ENCODE measurements at regions not wholly inside any gene's neighbourhood (a gene's known extent, or its start where the extent isn't known, plus 50 kb on each side); places are given as distances from the start of the nearest gene placed in this dataset.

GRCh38 chr6:62889240-62889639 lies 322.0 kb upstream of the FKBP1C start:
- Mint-ChIP-seq H3K27ac (no peak overlapping the region), H3K4me1 (no peaks in the 10 kb centered on the region), H3K27me3 (no peaks in the 10 kb centered on the region), H3K4me3 (no peak overlapping the region), H3K9me3 (peaks cover 0 to 21% of the 10 kb centered on the region in 2 donors)
- no peak for DNase-seq
- ATAC-seq, result no peak

- H3K9me3 Mint-ChIP-seq, result peaks cover 0 to 21% of the 10 kb centered on the region in 2 donors
- DNase-seq, result no peak
These were observed 320.1 kb upstream of the FKBP1C start for GRCh38 chr6:62891065-62891647.

GRCh38 chr6:62894114-62894513 lies 317.2 kb upstream of the FKBP1C start:
- DNase-seq (no peak), ATAC-seq (no peak)
- Mint-ChIP-seq H3K9me3 (peaks cover 0 to 15% of the 10 kb centered on the region in 2 donors), H3K27me3 (no peaks in the 10 kb centered on the region), H3K4me3 (no peak overlapping the region), H3K27ac (peak overlapping the region in 1 of 2 donors; percentile 85), H3K4me1 (no peaks in the 10 kb centered on the region)

More at GRCh38 chr6:62891065-62891647, 320.1 kb upstream of the FKBP1C start:
- no peaks in the 10 kb centered on the region for H3K27me3 Mint-ChIP-seq
- no peak overlapping the region for H3K4me3 Mint-ChIP-seq
- ATAC-seq, result no peak
- H3K27ac Mint-ChIP-seq, result no peak overlapping the region
- no peaks in the 10 kb centered on the region for H3K4me1 Mint-ChIP-seq

GRCh38 chr6:62903266-62903665 lies 308.0 kb upstream of the FKBP1C start:
- H3K27me3 Mint-ChIP-seq, result no peaks in the 10 kb centered on the region
- no peak for ATAC-seq
- peaks cover 10 to 11% of the 10 kb centered on the region in 2 donors for H3K9me3 Mint-ChIP-seq
- H3K27ac Mint-ChIP-seq, result no peak overlapping the region
- no peaks in the 10 kb centered on the region for H3K4me1 Mint-ChIP-seq
- H3K4me3 Mint-ChIP-seq, result no peak overlapping the region
- DNase-seq, result no peak

GRCh38 chr6:62904687-62905086 lies 306.6 kb upstream of the FKBP1C start:
- no peak for DNase-seq
- peaks cover 11 to 16% of the 10 kb centered on the region in 2 donors for H3K9me3 Mint-ChIP-seq
- no peaks in the 10 kb centered on the region for H3K4me1 Mint-ChIP-seq
- no peaks in the 10 kb centered on the region for H3K27me3 Mint-ChIP-seq
- no peak for ATAC-seq
- H3K4me3 Mint-ChIP-seq, result no peak overlapping the region
- H3K27ac Mint-ChIP-seq, result no peak overlapping the region

GRCh38 chr6:62914530-62914929 lies 296.7 kb upstream of the FKBP1C start:
- Mint-ChIP-seq H3K4me1 (no peaks in the 10 kb centered on the region), H3K27me3 (no peaks in the 10 kb centered on the region), H3K27ac (no peak overlapping the region), H3K4me3 (no peak overlapping the region), H3K9me3 (peaks cover 0 to 9% of the 10 kb centered on the region in 2 donors)
- DNase-seq (no peak), ATAC-seq (no peak)

- H3K9me3 Mint-ChIP-seq, result peaks cover 10 to 18% of the 10 kb centered on the region in 2 donors
- DNase-seq (no peak), ATAC-seq (no peak)
- no peaks in the 10 kb centered on the region for H3K27me3 Mint-ChIP-seq
- no peaks in the 10 kb centered on the region for H3K4me1 Mint-ChIP-seq
- H3K27ac Mint-ChIP-seq, result no peak overlapping the region
- H3K4me3 Mint-ChIP-seq, result no peak overlapping the region
These were observed 287.5 kb upstream of the FKBP1C start for GRCh38 chr6:62923728-62924127.

GRCh38 chr6:62940848-62941247 lies 270.4 kb upstream of the FKBP1C start:
- Mint-ChIP-seq H3K4me3 (no peak overlapping the region), H3K9me3 (peaks cover under 1 to 16% of the 10 kb centered on the region in 2 donors), H3K27ac (no peak overlapping the region), H3K27me3 (no peaks in the 10 kb centered on the region), H3K4me1 (no peaks in the 10 kb centered on the region)
- ATAC-seq, result no peak
- DNase-seq, result no peak

GRCh38 chr6:62942000-62942399 lies 269.3 kb upstream of the FKBP1C start:
- ATAC-seq, result no peak
- Mint-ChIP-seq H3K27ac (no peak overlapping the region), H3K9me3 (peaks cover 0 to 15% of the 10 kb centered on the region in 2 donors), H3K4me1 (no peaks in the 10 kb centered on the region), H3K4me3 (no peak overlapping the region), H3K27me3 (no peaks in the 10 kb centered on the region)
- no peak for DNase-seq

GRCh38 chr6:62968834-62969233 lies 242.4 kb upstream of the FKBP1C start:
- H3K4me1 Mint-ChIP-seq, result no peaks in the 10 kb centered on the region
- H3K27ac Mint-ChIP-seq, result no peak overlapping the region
- no peaks in the 10 kb centered on the region for H3K9me3 Mint-ChIP-seq
- no peak for ATAC-seq
- DNase-seq, result no peak
- H3K27me3 Mint-ChIP-seq, result no peaks in the 10 kb centered on the region
- H3K4me3 Mint-ChIP-seq, result no peak overlapping the region

GRCh38 chr6:62971976-62972658 lies 239.2 kb upstream of the FKBP1C start:
- H3K27me3 Mint-ChIP-seq, result no peaks in the 10 kb centered on the region
- no peak overlapping the region for H3K27ac Mint-ChIP-seq
- DNase-seq (no peak), ATAC-seq (no peak)
- peaks cover 0 to 5% of the 10 kb centered on the region in 2 donors for H3K9me3 Mint-ChIP-seq
- H3K4me1 Mint-ChIP-seq, result no peaks in the 10 kb centered on the region
- H3K4me3 Mint-ChIP-seq, result no peak overlapping the region

- DNase-seq, result no peak
- Mint-ChIP-seq H3K4me3 (no peak overlapping the region), H3K27me3 (no peaks in the 10 kb centered on the region), H3K27ac (no peak overlapping the region), H3K9me3 (peaks cover 0 to 5% of the 10 kb centered on the region in 2 donors), H3K4me1 (no peaks in the 10 kb centered on the region)
- ATAC-seq, result no peak
These were observed 236.8 kb upstream of the FKBP1C start for GRCh38 chr6:62974452-62974851.

- ATAC-seq, result no peak
- Mint-ChIP-seq H3K27me3 (no peaks in the 10 kb centered on the region), H3K27ac (no peak overlapping the region), H3K4me1 (no peaks in the 10 kb centered on the region), H3K4me3 (no peak overlapping the region), H3K9me3 (peaks cover 0 to 5% of the 10 kb centered on the region in 2 donors)
- DNase-seq, result no peak
These were observed 234.7 kb upstream of the FKBP1C start for GRCh38 chr6:62976566-62976965.

- Mint-ChIP-seq H3K4me3 (no peak overlapping the region), H3K9me3 (peaks cover 0 to 5% of the 10 kb centered on the region in 2 donors), H3K4me1 (no peaks in the 10 kb centered on the region), H3K27ac (no peak overlapping the region), H3K27me3 (no peaks in the 10 kb centered on the region)
- no peak for DNase-seq
- ATAC-seq, result no peak
These were observed 232.3 kb upstream of the FKBP1C start for GRCh38 chr6:62978920-62979319.

- H3K27me3 Mint-ChIP-seq, result no peaks in the 10 kb centered on the region
- peaks cover 0 to 5% of the 10 kb centered on the region in 2 donors for H3K9me3 Mint-ChIP-seq
- H3K4me1 Mint-ChIP-seq, result no peaks in the 10 kb centered on the region
- no peak overlapping the region for H3K4me3 Mint-ChIP-seq
- DNase-seq (no peak), ATAC-seq (no peak)
- H3K27ac Mint-ChIP-seq, result no peak overlapping the region
These were observed 231.2 kb upstream of the FKBP1C start for GRCh38 chr6:62980093-62980492.

- H3K9me3 Mint-ChIP-seq, result peaks cover 0 to 5% of the 10 kb centered on the region in 2 donors
- ATAC-seq (no peak), DNase-seq (no peak)
- no peak overlapping the region for H3K27ac Mint-ChIP-seq
- no peaks in the 10 kb centered on the region for H3K27me3 Mint-ChIP-seq
- no peaks in the 10 kb centered on the region for H3K4me1 Mint-ChIP-seq
- H3K4me3 Mint-ChIP-seq, result no peak overlapping the region
These were observed 230.5 kb upstream of the FKBP1C start for GRCh38 chr6:62980724-62981123.

Measured in stimulated activated naive CD8-positive, alpha-beta T cell treated with anti-CD3 and anti-CD28 coated beads, Interleukin-15, amount 100 ng/mL, for 72 hours (primary cell).